B cell (primary cell): ENCODE measurements at regions not wholly inside any gene's neighbourhood (a gene's known extent, or its start where the extent isn't known, plus 50 kb on each side); places are given as distances from the start of the nearest gene placed in this dataset.

ENCODE experiments used
- EZH2 ChIP-seq: IDR thresholded peaks from 2 replicates; pipeline ENCODE4 v1.6.1; 2012; ENCODE audit warnings: borderline replicate concordance, low read depth, mild to moderate bottlenecking, moderate library complexity, low read length; ENCODE audit not compliant: insufficient read depth, poor library complexity, severe bottlenecking
- TF ChIP-seq, protein P1 (sequence below): fragments of 200-600 bp; IDR thresholded peaks from one replicate; pipeline ENCODE4 v1.8.0; 2022; ENCODE audit warnings: antibody characterized with exemption, mild to moderate bottlenecking

DNA sequence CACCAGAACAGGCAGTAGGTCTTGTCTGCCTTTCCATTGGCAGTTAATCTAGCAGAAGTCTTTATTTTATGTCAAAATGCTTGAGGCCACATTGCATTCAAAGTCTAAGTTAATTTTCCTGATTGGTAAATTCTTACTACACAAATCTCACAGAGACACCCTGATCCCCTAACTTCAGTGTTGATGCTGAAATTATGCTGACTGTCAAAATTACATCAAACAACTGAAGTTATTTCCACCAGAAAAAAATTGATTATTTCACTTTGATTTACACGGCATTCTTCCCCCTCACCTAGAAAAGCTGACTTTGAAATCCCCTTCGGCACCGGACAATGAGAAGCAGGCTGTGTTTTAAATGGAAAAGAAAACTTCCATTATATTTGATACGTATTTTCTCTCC, 99.1 kb downstream of the MAF start:
- TF ChIP-seq, protein P1, sequence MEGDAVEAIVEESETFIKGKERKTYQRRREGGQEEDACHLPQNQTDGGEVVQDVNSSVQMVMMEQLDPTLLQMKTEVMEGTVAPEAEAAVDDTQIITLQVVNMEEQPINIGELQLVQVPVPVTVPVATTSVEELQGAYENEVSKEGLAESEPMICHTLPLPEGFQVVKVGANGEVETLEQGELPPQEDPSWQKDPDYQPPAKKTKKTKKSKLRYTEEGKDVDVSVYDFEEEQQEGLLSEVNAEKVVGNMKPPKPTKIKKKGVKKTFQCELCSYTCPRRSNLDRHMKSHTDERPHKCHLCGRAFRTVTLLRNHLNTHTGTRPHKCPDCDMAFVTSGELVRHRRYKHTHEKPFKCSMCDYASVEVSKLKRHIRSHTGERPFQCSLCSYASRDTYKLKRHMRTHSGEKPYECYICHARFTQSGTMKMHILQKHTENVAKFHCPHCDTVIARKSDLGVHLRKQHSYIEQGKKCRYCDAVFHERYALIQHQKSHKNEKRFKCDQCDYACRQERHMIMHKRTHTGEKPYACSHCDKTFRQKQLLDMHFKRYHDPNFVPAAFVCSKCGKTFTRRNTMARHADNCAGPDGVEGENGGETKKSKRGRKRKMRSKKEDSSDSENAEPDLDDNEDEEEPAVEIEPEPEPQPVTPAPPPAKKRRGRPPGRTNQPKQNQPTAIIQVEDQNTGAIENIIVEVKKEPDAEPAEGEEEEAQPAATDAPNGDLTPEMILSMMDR = no peak
- TF ChIP-seq EZH2 = no peak
